ENCODE measurements at regions not wholly inside any gene's neighbourhood (a gene's known extent, or its start where the extent isn't known, plus 50 kb on each side); places are given as distances from the start of the nearest gene placed in this dataset.

DNA sequence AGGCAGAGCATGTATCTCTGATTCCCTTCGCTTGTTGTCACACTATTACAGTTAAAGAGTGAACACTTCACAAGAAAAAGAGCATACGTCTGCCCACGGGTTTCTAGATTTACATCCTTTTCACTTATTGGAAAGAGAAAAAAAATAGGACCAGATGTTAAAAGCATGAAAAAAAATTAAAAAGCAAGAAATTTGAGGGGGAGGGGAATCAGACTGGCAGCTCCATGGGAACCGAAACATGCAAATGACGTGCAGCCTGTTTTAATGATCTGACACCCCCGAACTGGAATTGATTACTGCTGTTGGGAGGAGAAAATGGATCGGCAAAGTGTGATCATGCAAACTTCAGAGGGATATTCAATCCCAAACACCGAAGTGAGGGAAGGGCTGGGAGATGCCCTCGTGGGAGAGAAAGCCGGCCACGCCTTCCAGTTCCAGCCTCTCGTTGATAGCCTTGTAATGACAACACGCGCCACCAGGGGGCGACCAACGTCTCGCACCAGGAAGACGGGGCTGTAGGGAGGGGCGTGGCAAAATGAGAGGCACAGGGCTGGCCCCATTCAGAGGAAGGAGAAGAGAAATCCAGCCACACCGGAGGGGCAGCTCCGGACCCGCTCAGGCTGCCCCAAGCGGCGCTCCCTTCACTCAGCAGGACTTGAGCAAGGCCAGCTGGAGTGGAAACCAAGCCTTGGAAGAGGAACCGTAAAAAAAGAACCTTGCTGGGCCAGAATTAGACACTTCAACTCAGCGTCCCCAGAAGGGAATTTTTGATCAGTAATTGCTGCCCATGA lies 53.8 kb upstream of the SYT13 start:
- peak; percentile 89 to 95 (median 91) for TF ChIP-seq CTCF (IDR thresholded peaks at IDR 0.05)
- TF ChIP-seq POLR2AphosphoS5 (IDR thresholded peaks at IDR 0.05), result no peak
- no peak for TF ChIP-seq POLR2A (IDR thresholded peaks at IDR 0.05)
